Caco-2 (cell line): ENCODE measurements at regions not wholly inside any gene's neighbourhood (a gene's known extent, or its start where the extent isn't known, plus 50 kb on each side); places are given as distances from the start of the nearest gene placed in this dataset.
A peak's percentile ranks its signal among the peaks of the same experiment; 100 is the strongest.

Experiments used
- BruUV-seq: library from RNA; stranded (reverse); fragments of 400-500 nt; replicated peaks from 2 replicates; lab custom pipeline; 2021; lab: Mats Ljungman, UMichigan
- CTCF ChIA-PET: fragments of 300-600 bp; sonication (Branson Sonifier 250); formaldehyde crosslinking; loops from one replicate; lab custom pipeline; 2022; ENCODE audit warnings: antibody characterized with exemption; lab: Charles Lee
- POLR2A ChIA-PET: fragments of 300-600 bp; sonication (Branson Sonifier 250); formaldehyde crosslinking; loops from one replicate; lab custom pipeline; 2022; ENCODE audit warnings: antibody characterized with exemption; lab: Charles Lee
- DNase-seq, 2 experiments: peaks; one replicate each; pipeline versions ENCODE4 v3.0.0 to v3.0.0-alpha.2; 2020 to 2022
- H3K27me3 ChIP-seq: replicated peaks from 2 replicates; pipeline ENCODE4 v1.6.0; 2011; ENCODE audit warnings: low read length; ENCODE audit not compliant: control insufficient read depth, insufficient read depth
- H3K36me3 ChIP-seq: 2 replicates; pipeline ENCODE4 v1.5.1; 2011; ENCODE audit warnings: low read length; ENCODE audit not compliant: control insufficient read depth, insufficient read depth
- H3K4me1 ChIP-seq: fragments of 250-450 bp; sonication (Bioruptor Pico); 2 replicates; pipeline ENCODE4 v1.5.1; 2020; ENCODE audit warnings: mild to moderate bottlenecking
- H3K4me3 ChIP-seq: 2 replicates; pipeline ENCODE4 v1.5.1; 2011; ENCODE audit warnings: low read depth, mild to moderate bottlenecking, control low read depth, low read length
- H3K9me3 ChIP-seq: fragments of 250-450 bp; sonication (Bioruptor Pico); 2 replicates; pipeline ENCODE4 v1.5.1; 2020; ENCODE audit warnings: mild to moderate bottlenecking, moderate library complexity
- H3K27ac Mint-ChIP-seq: one replicate; pipeline ENCODE4 v1.8.0; 2022; ENCODE audit warnings: mixed read lengths; ENCODE audit not compliant: unreplicated experiment
- H3K27me3 Mint-ChIP-seq: one replicate; pipeline ENCODE4 v1.8.0; 2022; ENCODE audit warnings: mixed read lengths; ENCODE audit not compliant: insufficient read depth, unreplicated experiment
- H3K36me3 Mint-ChIP-seq: one replicate; pipeline ENCODE4 v1.8.0; 2022; ENCODE audit warnings: mild to moderate bottlenecking, mixed read lengths; ENCODE audit not compliant: insufficient read depth, unreplicated experiment
- H3K4me1 Mint-ChIP-seq: one replicate; pipeline ENCODE4 v1.8.0; 2022; ENCODE audit warnings: low read depth, mixed read lengths; ENCODE audit not compliant: unreplicated experiment
- H3K4me3 Mint-ChIP-seq: one replicate; pipeline ENCODE4 v1.8.0; 2022; ENCODE audit warnings: mild to moderate bottlenecking, moderate library complexity, mixed read lengths; ENCODE audit not compliant: unreplicated experiment
- H3K9me3 Mint-ChIP-seq: one replicate; pipeline ENCODE4 v1.8.0; 2022; ENCODE audit warnings: mixed read lengths; ENCODE audit not compliant: unreplicated experiment
- intact Hi-C: fragments of 100-400 bp; cut with micrococcal nuclease; formaldehyde crosslinking; loops from one replicate; pipeline ENCODE4 v1.10.0; 2022; ENCODE audit not compliant: unreplicated experiment
- TF ChIP-seq, protein P1 (sequence below), 2 experiments: fragments of 200-600 bp in 1 of 2; IDR thresholded peaks; 1 replicate in 1 of 2; 2 replicates in 1 of 2; pipeline versions ENCODE4 v1.5.1 to v1.8.0; 2011 to 2022; ENCODE audit warnings: antibody characterized with exemption in 1 of 2, control low read depth in 1 of 2, inconsistent platforms in 1 of 2, low read depth in 1 of 2, low read length in 1 of 2, mild to moderate bottlenecking in 1 of 2, moderate library complexity in 1 of 2; ENCODE audit not compliant: insufficient read depth in 1 of 2, severe bottlenecking in 1 of 2, unreplicated experiment in 1 of 2

DNA sequence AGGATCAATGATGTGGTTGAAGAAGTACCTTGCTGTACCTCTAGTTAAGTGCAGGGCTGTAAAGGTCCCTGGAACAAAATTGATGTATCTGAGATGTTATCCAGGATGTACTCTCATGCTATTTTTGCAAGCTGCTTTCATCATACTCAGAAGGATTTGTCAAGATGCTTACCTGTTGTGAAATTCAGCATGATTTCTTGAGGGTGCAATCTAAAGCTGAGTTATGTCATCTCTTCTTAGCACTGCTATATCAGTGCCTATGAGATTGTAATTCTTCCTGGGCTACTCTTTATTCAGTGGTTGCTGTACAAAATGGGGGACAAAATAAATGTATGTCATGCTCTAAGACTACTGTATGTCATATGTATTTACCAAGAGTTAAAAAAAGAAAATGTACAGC, 340.7 kb upstream of the LMO3 start:
- intact Hi-C loops = loop anchor here (10.0 kb wide), 2 partner anchors 208 to 328 kb away; no protein-coding TSS in a partner anchor
- CTCF ChIA-PET = no interaction called here

DNA sequence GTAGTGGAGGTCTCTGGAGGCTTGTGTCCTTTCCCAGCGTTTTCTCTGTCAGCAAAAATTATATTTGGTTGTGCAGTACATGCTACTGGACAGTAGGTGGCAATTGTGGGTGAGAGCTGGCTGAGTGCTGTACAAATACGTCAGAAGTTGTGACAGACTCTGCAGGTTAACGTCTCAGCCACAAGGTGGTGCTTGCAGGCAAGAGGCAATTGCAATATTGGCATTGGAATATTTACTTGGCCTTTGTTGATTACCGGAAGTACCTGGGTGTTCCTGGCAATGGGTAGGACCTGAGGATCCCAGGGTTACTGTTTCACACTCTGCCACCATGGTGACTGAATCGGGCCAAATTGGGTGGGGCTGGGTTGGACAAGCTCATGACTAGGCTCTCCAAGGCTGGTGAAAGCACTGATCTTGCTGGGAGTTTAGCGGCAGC, 333.9 kb upstream of the LMO3 start:
- H3K4me1 ChIP-seq = no peaks in the 10 kb centered on the region
- H3K27ac Mint-ChIP-seq = no peak overlapping the region
- DNase-seq = peak; percentile 82 to 86
- CTCF ChIA-PET = interaction anchor here (0.7 to 1.4 kb wide), 2 partner anchors 554 to 588 kb away, joined by 4 read pairs; no protein-coding TSS in a partner anchor
- H3K36me3 ChIP-seq = no peaks in the 10 kb centered on the region
- intact Hi-C loops = loop anchor here (1.0 to 10.0 kb wide), 8 partner anchors 215 to 989 kb away; no protein-coding TSS in a partner anchor
- BruUV-seq = no TSS peak
- H3K27me3 ChIP-seq = no peaks in the 10 kb centered on the region
- TF ChIP-seq, protein P1, sequence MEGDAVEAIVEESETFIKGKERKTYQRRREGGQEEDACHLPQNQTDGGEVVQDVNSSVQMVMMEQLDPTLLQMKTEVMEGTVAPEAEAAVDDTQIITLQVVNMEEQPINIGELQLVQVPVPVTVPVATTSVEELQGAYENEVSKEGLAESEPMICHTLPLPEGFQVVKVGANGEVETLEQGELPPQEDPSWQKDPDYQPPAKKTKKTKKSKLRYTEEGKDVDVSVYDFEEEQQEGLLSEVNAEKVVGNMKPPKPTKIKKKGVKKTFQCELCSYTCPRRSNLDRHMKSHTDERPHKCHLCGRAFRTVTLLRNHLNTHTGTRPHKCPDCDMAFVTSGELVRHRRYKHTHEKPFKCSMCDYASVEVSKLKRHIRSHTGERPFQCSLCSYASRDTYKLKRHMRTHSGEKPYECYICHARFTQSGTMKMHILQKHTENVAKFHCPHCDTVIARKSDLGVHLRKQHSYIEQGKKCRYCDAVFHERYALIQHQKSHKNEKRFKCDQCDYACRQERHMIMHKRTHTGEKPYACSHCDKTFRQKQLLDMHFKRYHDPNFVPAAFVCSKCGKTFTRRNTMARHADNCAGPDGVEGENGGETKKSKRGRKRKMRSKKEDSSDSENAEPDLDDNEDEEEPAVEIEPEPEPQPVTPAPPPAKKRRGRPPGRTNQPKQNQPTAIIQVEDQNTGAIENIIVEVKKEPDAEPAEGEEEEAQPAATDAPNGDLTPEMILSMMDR (IDR thresholded peaks at IDR 0.05; ENCODE audit: insufficient read depth in 1 of 2, low read depth in 1 of 2, low read length in 1 of 2, severe bottlenecking in 1 of 2, unreplicated experiment in 1 of 2) = peak; percentile 85 to 99
- POLR2A ChIA-PET = no interaction called here
- H3K4me3 Mint-ChIP-seq = no peak overlapping the region
- no peaks in the 10 kb centered on the region for H3K4me1 Mint-ChIP-seq
- peaks cover 10% of the 10 kb centered on the region for H3K9me3 Mint-ChIP-seq
- H3K9me3 ChIP-seq = no peaks in the 10 kb centered on the region
- H3K27me3 Mint-ChIP-seq = peaks cover 2% of the 10 kb centered on the region
- H3K36me3 Mint-ChIP-seq = no peaks in the 10 kb centered on the region
- no peak overlapping the region for H3K4me3 ChIP-seq

More for the DNA sequence above, 340.7 kb upstream of the LMO3 start:
- DNase-seq = no peak
- Mint-ChIP-seq H3K4me1 (no peaks in the 10 kb centered on the region), H3K4me3 (no peak overlapping the region), H3K27me3 (peaks cover 7% of the 10 kb centered on the region), H3K9me3 (no peaks in the 10 kb centered on the region), H3K27ac (no peak overlapping the region), H3K36me3 (no peaks in the 10 kb centered on the region)
- POLR2A ChIA-PET = no interaction called here
- Histone ChIP-seq H3K9me3 (no peaks in the 10 kb centered on the region), H3K4me3 (no peak overlapping the region), H3K4me1 (no peaks in the 10 kb centered on the region), H3K36me3 (no peaks in the 10 kb centered on the region), H3K27me3 (no peaks in the 10 kb centered on the region)
- TF ChIP-seq, protein P1 (IDR thresholded peaks at IDR 0.05; ENCODE audit: insufficient read depth in 1 of 2, low read depth in 1 of 2, low read length in 1 of 2, severe bottlenecking in 1 of 2, unreplicated experiment in 1 of 2) = no peak
- BruUV-seq = no TSS peak

DNA sequence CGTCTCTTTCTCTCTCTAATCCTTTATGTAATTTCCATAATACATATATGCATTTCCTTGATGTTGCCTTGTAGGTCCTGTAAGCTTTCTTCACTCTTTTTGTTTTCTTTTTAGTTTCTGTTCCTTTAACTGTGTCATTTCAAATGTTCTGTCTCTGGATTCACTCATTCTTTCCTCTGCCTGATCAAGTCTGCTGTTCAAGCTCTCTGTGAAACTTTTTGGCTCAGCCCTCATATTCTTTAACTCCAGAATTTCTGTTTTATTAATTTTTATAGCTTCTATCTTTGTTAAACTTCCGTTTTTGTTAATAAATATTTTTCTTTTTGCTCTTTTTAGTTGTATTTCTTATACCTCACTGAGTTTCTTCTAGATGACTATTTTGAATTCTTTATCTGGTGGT, 321.3 kb upstream of the LMO3 start:
- Histone ChIP-seq H3K4me1 (no peaks in the 10 kb centered on the region), H3K36me3 (no peaks in the 10 kb centered on the region), H3K4me3 (no peak overlapping the region), H3K9me3 (peaks cover 12% of the 10 kb centered on the region), H3K27me3 (no peaks in the 10 kb centered on the region)
- DNase-seq = no peak
- POLR2A ChIA-PET = no interaction called here
- Mint-ChIP-seq H3K27me3 (no peaks in the 10 kb centered on the region), H3K4me3 (no peak overlapping the region), H3K9me3 (peaks cover 20% of the 10 kb centered on the region), H3K4me1 (no peaks in the 10 kb centered on the region), H3K36me3 (no peaks in the 10 kb centered on the region), H3K27ac (no peak overlapping the region)
- no TSS peak for BruUV-seq
- CTCF ChIA-PET = no interaction called here
- intact Hi-C loops = no loop called here
- TF ChIP-seq, protein P1 (IDR thresholded peaks at IDR 0.05; ENCODE audit: insufficient read depth in 1 of 2, low read depth in 1 of 2, low read length in 1 of 2, severe bottlenecking in 1 of 2, unreplicated experiment in 1 of 2) = no peak
